Neutrophil (primary cell): ENCODE measurements at regions not wholly inside any gene's neighbourhood (a gene's known extent, or its start where the extent isn't known, plus 50 kb on each side); places are given as distances from the start of the nearest gene placed in this dataset.

ENCODE experiments used
- H3K27ac ChIP-seq: fragments of 200-600 bp; sonication (generic); 2 replicates; pipeline ENCODE4 v1.5.1; 2016; ENCODE audit warnings: mild to moderate bottlenecking, moderate library complexity
- H3K27me3 ChIP-seq: fragments of 200-600 bp; sonication (generic); 2 replicates; pipeline ENCODE4 v1.6.0; 2016; ENCODE audit warnings: mild to moderate bottlenecking
- H3K36me3 ChIP-seq: fragments of 200-600 bp; sonication (generic); 2 replicates; pipeline ENCODE4 v1.5.1; 2017
- H3K4me1 ChIP-seq, 2 experiments: fragments of 200-600 bp in 1 of 2; sonication (generic) in 1 of 2; 1 replicate in 1 of 2; 2 replicates in 1 of 2; pipeline versions ENCODE4 v1.5.1 to v1.6.1; 2013 to 2016; ENCODE audit warnings: low read depth in 1 of 2, low read length in 1 of 2, mild to moderate bottlenecking in 1 of 2, moderate library complexity in 1 of 2; ENCODE audit not compliant: control insufficient read depth in 1 of 2, insufficient read depth in 1 of 2
- H3K4me3 ChIP-seq, 2 experiments: fragments of 200-600 bp in 1 of 2; sonication (generic) in 1 of 2; 1 replicate in 1 of 2; 2 replicates in 1 of 2; pipeline ENCODE4 v1.5.1; 2013 to 2016; ENCODE audit warnings: low read depth in 1 of 2, low read length in 1 of 2, mild to moderate bottlenecking in 1 of 2, moderate library complexity in 1 of 2
- H3K9me3 ChIP-seq: fragments of 200-600 bp; sonication (generic); 2 replicates; pipeline ENCODE4 v1.5.1; 2016
- CTCF ChIP-seq: fragments of 200-600 bp; sonication (generic); IDR thresholded peaks from 2 replicates; pipeline ENCODE4 v1.5.1; 2016; ENCODE audit warnings: antibody characterized with exemption

- TF ChIP-seq CTCF = no peak
- H3K27me3 ChIP-seq = no peaks in the 10 kb centered on the region
- no peaks in the 10 kb centered on the region for H3K36me3 ChIP-seq
- no peaks in the 10 kb centered on the region for H3K9me3 ChIP-seq
- H3K27ac ChIP-seq = no peak overlapping the region
- H3K4me1 ChIP-seq = no peaks in the 10 kb centered on the region
- H3K4me3 ChIP-seq = no peak overlapping the region
Observed at GRCh38 chr5:35294976-35295375, 64.7 kb upstream of the PRLR start.

- Histone ChIP-seq H3K27ac (no peak overlapping the region), H3K27me3 (no peaks in the 10 kb centered on the region), H3K36me3 (no peaks in the 10 kb centered on the region), H3K4me3 (no peak overlapping the region), H3K4me1 (no peaks in the 10 kb centered on the region), H3K9me3 (no peaks in the 10 kb centered on the region)
- no peak for TF ChIP-seq CTCF
Observed at GRCh38 chr5:35294017-35294416, 63.7 kb upstream of the PRLR start.

- no peak for TF ChIP-seq CTCF
- H3K4me1 ChIP-seq = no peaks in the 10 kb centered on the region
Observed at GRCh38 chr5:35285435-35285834, 55.1 kb upstream of the PRLR start.

GRCh38 chr5:35285011-35285410, 54.7 kb upstream of the PRLR start:
- no peak for TF ChIP-seq CTCF
- H3K36me3 ChIP-seq = no peaks in the 10 kb centered on the region
- no peaks in the 10 kb centered on the region for H3K4me1 ChIP-seq
- H3K27ac ChIP-seq = no peak overlapping the region
- H3K4me3 ChIP-seq = no peak overlapping the region
- no peaks in the 10 kb centered on the region for H3K27me3 ChIP-seq
- H3K9me3 ChIP-seq = no peaks in the 10 kb centered on the region

More at GRCh38 chr5:35285435-35285834, 55.1 kb upstream of the PRLR start:
- Histone ChIP-seq H3K36me3 (no peaks in the 10 kb centered on the region), H3K9me3 (no peaks in the 10 kb centered on the region), H3K27me3 (no peaks in the 10 kb centered on the region), H3K27ac (no peak overlapping the region), H3K4me3 (no peak overlapping the region)

- TF ChIP-seq CTCF = no peak
- H3K36me3 ChIP-seq = no peaks in the 10 kb centered on the region
- no peak overlapping the region for H3K4me3 ChIP-seq
- no peaks in the 10 kb centered on the region for H3K9me3 ChIP-seq
- no peaks in the 10 kb centered on the region for H3K27me3 ChIP-seq
- H3K27ac ChIP-seq = no peak overlapping the region
- H3K4me1 ChIP-seq = no peaks in the 10 kb centered on the region
Observed at GRCh38 chr5:35284364-35284763, 54.1 kb upstream of the PRLR start.

- Histone ChIP-seq H3K4me1 (no peaks in the 10 kb centered on the region), H3K27ac (no peak overlapping the region), H3K36me3 (no peaks in the 10 kb centered on the region), H3K4me3 (no peak overlapping the region), H3K9me3 (no peaks in the 10 kb centered on the region), H3K27me3 (no peaks in the 10 kb centered on the region)
- TF ChIP-seq CTCF = no peak
Observed at GRCh38 chr5:35282810-35283209, 52.5 kb upstream of the PRLR start.
